HEK293 (cell line): ENCODE measurements at regions not wholly inside any gene's neighbourhood (a gene's known extent, or its start where the extent isn't known, plus 50 kb on each side); places are given as distances from the start of the nearest gene placed in this dataset.
"Not testable (repeated sequence)": the region's sequence is repeated elsewhere in the genome, so short reads cannot be mapped to it uniquely, and the experiment has no call there.

Source experiments
- CTCF ChIA-PET: fragments of 350-600 bp; formaldehyde crosslinking; extraction: SDS; loops from one replicate; lab custom pipeline; 2021; ENCODE audit warnings: antibody characterized with exemption; lab: Yijun Ruan, JAX
- POLR2A ChIA-PET: fragments of 300-600 bp; formaldehyde crosslinking; extraction: SDS; loops from one replicate; lab custom pipeline; 2020; ENCODE audit warnings: antibody characterized with exemption, inconsistent platforms; lab: Yijun Ruan, JAX
- H3K27ac ChIP-seq: fragments of 200-500 bp; sonication (Bioruptor generic); 2 replicates; pipeline ENCODE4 v1.5.1; 2014; ENCODE audit warnings: low read depth, low read length, control low read depth, inconsistent platforms; ENCODE audit errors: extremely low read depth
- H3K36me3 ChIP-seq, 2 experiments: fragments of 200-500 bp in 1 of 2; sonication (Bioruptor generic) in 1 of 2; 1 replicate in 1 of 2; 2 replicates in 1 of 2; pipeline ENCODE4 v1.5.1; 2014 to 2017; ENCODE audit warnings: inconsistent platforms in 2 of 2, low read length in 2 of 2; ENCODE audit not compliant: control insufficient read depth in 2 of 2, insufficient read depth in 1 of 2
- H3K4me1 ChIP-seq: fragments of 200-500 bp; sonication (Bioruptor generic); 2 replicates; pipeline ENCODE4 v1.5.1; 2014; ENCODE audit warnings: mild to moderate bottlenecking, low read length, inconsistent platforms; ENCODE audit not compliant: control insufficient read depth, insufficient read depth
- H3K4me3 ChIP-seq: 2 replicates; pipeline ENCODE4 v1.5.1; 2011; ENCODE audit warnings: low read depth, mild to moderate bottlenecking, control low read depth, low read length, moderate library complexity
- H3K9me3 ChIP-seq: fragments of 200-500 bp; sonication (Bioruptor generic); 2 replicates; pipeline ENCODE4 v1.5.1; 2014; ENCODE audit warnings: low read depth, low read length, inconsistent platforms; ENCODE audit not compliant: control insufficient read depth, insufficient read depth
- EGR2 ChIP-seq: fragments of 450-650 bp; formaldehyde crosslinking; IDR thresholded peaks from 2 replicates; pipeline ENCODE4 v1.5.1; 2016; ENCODE audit warnings: low read depth, missing biosample characterization, missing genetic modification characterization
- HOXD13 ChIP-seq: sonication (generic); formaldehyde crosslinking; IDR thresholded peaks from 2 replicates; pipeline ENCODE4 v1.8.0; 2022; ENCODE audit warnings: missing genetic modification reagents, borderline replicate concordance
- KLF1 ChIP-seq: fragments of 450-650 bp; formaldehyde crosslinking; IDR thresholded peaks from 2 replicates; pipeline ENCODE4 v1.5.1; 2016; ENCODE audit warnings: missing biosample characterization, missing genetic modification characterization
- ZBTB48 ChIP-seq: fragments of 450-650 bp; formaldehyde crosslinking; IDR thresholded peaks from 2 replicates; pipeline ENCODE4 v1.5.1; 2016; ENCODE audit warnings: missing biosample characterization, missing genetic modification characterization
- ZFP69B ChIP-seq: fragments of 450-650 bp; formaldehyde crosslinking; IDR thresholded peaks from 2 replicates; pipeline ENCODE4 v1.5.1; 2016; ENCODE audit warnings: missing biosample characterization, missing genetic modification characterization
- ZNF157 ChIP-seq: fragments of 450-650 bp; formaldehyde crosslinking; IDR thresholded peaks from 2 replicates; pipeline ENCODE4 v1.5.1; 2016; ENCODE audit warnings: missing biosample characterization, missing genetic modification characterization
- ZNF169 ChIP-seq: fragments of 450-650 bp; formaldehyde crosslinking; IDR thresholded peaks from 2 replicates; pipeline ENCODE4 v1.5.1; 2016; ENCODE audit warnings: missing biosample characterization, missing genetic modification characterization
- ZNF18 ChIP-seq: fragments of 450-650 bp; formaldehyde crosslinking; IDR thresholded peaks from 2 replicates; pipeline ENCODE4 v1.5.1; 2016; ENCODE audit warnings: missing biosample characterization, missing genetic modification characterization
- ZNF302 ChIP-seq: fragments of 450-650 bp; formaldehyde crosslinking; IDR thresholded peaks from 2 replicates; pipeline ENCODE4 v1.5.1; 2016; ENCODE audit warnings: missing biosample characterization, missing genetic modification characterization, low read depth
- ZNF362 ChIP-seq: fragments of 450-650 bp; formaldehyde crosslinking; IDR thresholded peaks from 2 replicates; pipeline ENCODE4 v1.5.1; 2016; ENCODE audit warnings: missing biosample characterization, missing genetic modification characterization
- ZNF416 ChIP-seq: fragments of 450-650 bp; formaldehyde crosslinking; IDR thresholded peaks from 2 replicates; pipeline ENCODE4 v1.5.1; 2016; ENCODE audit warnings: missing biosample characterization, missing genetic modification characterization
- ZNF433 ChIP-seq: fragments of 450-650 bp; formaldehyde crosslinking; IDR thresholded peaks from 2 replicates; pipeline ENCODE4 v1.5.1; 2016; ENCODE audit warnings: missing biosample characterization, missing genetic modification characterization, low read depth
- ZNF561 ChIP-seq: fragments of 450-650 bp; IDR thresholded peaks from 2 replicates; pipeline ENCODE4 v1.5.1; 2018; ENCODE audit warnings: missing biosample characterization, missing genetic modification characterization, borderline replicate concordance
- ZNF571 ChIP-seq: fragments of 450-650 bp; formaldehyde crosslinking; IDR thresholded peaks from 2 replicates; pipeline ENCODE4 v1.5.0; 2017; ENCODE audit warnings: missing biosample characterization, missing genetic modification characterization
- ZNF596 ChIP-seq: fragments of 450-650 bp; IDR thresholded peaks from 2 replicates; pipeline ENCODE4 v1.5.0; 2018; ENCODE audit warnings: missing biosample characterization, mild to moderate bottlenecking, missing genetic modification characterization, moderate library complexity
- ZNF600 ChIP-seq: fragments of 450-650 bp; formaldehyde crosslinking; IDR thresholded peaks from 2 replicates; pipeline ENCODE4 v1.5.1; 2016; ENCODE audit warnings: missing biosample characterization, missing genetic modification characterization
- ZNF621 ChIP-seq: fragments of 450-650 bp; formaldehyde crosslinking; IDR thresholded peaks from 2 replicates; pipeline ENCODE4 v1.5.1; 2017; ENCODE audit warnings: missing biosample characterization, missing genetic modification characterization
- ZNF629 ChIP-seq: fragments of 450-650 bp; formaldehyde crosslinking; IDR thresholded peaks from 2 replicates; pipeline ENCODE4 v1.5.1; 2017; ENCODE audit warnings: missing biosample characterization, missing genetic modification characterization
- ZNF660 ChIP-seq: fragments of 450-650 bp; IDR thresholded peaks from 2 replicates; pipeline ENCODE4 v1.5.1; 2018; ENCODE audit warnings: missing biosample characterization, mild to moderate bottlenecking, missing genetic modification characterization
- ZNF677 ChIP-seq: fragments of 450-650 bp; IDR thresholded peaks from 2 replicates; pipeline ENCODE4 v1.5.0; 2018; ENCODE audit warnings: missing biosample characterization, mild to moderate bottlenecking, missing genetic modification characterization, moderate library complexity
- ZNF701 ChIP-seq: fragments of 450-650 bp; formaldehyde crosslinking; IDR thresholded peaks from 2 replicates; pipeline ENCODE4 v1.5.1; 2016; ENCODE audit warnings: missing biosample characterization, missing genetic modification characterization
- ZNF776 ChIP-seq: fragments of 450-650 bp; formaldehyde crosslinking; IDR thresholded peaks from 2 replicates; pipeline ENCODE4 v1.5.0; 2017; ENCODE audit warnings: missing biosample characterization, missing genetic modification characterization, borderline replicate concordance
- ZNF777 ChIP-seq: fragments of 450-650 bp; formaldehyde crosslinking; IDR thresholded peaks from 2 replicates; pipeline ENCODE4 v1.5.1; 2017; ENCODE audit warnings: missing biosample characterization, missing genetic modification characterization, borderline replicate concordance
- ZNF792 ChIP-seq: fragments of 450-650 bp; formaldehyde crosslinking; IDR thresholded peaks from 2 replicates; pipeline ENCODE4 v1.5.1; 2016; ENCODE audit warnings: missing biosample characterization, missing genetic modification characterization
- TF ChIP-seq, protein P1 (sequence below): fragments of 450-650 bp; formaldehyde crosslinking; IDR thresholded peaks from 2 replicates; pipeline ENCODE4 v1.5.1; 2016; ENCODE audit warnings: missing biosample characterization, missing genetic modification characterization
- TF ChIP-seq, protein P2 (sequence below): fragments of 450-650 bp; formaldehyde crosslinking; IDR thresholded peaks from 2 replicates; pipeline ENCODE4 v1.5.1; 2017; ENCODE audit warnings: missing biosample characterization, missing genetic modification characterization

DNA sequence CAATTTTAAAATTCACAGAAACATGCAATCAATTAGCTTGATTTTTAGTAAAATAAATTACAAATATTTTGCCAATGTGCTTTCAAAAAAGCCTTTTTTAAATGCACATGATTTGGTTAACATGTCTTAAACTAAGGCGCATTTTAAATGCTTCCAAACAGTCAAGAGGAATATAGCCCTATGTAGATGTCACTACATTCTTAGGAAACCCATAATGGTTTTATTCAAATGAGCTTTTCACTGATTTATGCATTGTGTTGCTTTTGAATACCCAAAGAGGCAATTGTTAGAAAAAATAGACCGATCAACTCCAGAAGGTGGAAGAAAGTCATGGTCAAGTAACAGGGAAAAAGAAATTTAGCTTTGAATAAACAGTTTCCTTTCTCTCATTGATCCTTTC, 366.9 kb upstream of the PPP2R3A start:
- TF ChIP-seq ZNF157 (tag by site-specific recombination) (no peak), ZFP69B (tag by site-specific recombination) (no peak), ZNF571 (tag by site-specific recombination) (no peak), EGR2 (no peak), ZNF777 (tag by site-specific recombination) (no peak), ZNF600 (no peak), KLF1 (no peak), ZNF621 (tag by site-specific recombination) (no peak), ZNF660 (tag by site-specific recombination) (no peak), ZNF629 (tag by site-specific recombination) (no peak), ZNF792 (no peak), ZNF561 (tag by site-specific recombination) (no peak), ZBTB48 (tag by site-specific recombination) (no peak), ZNF701 (tag by site-specific recombination) (no peak)
- TF ChIP-seq, all 188 proteins: peak for 0
- H3K4me3 ChIP-seq: no peak overlapping the region
- CTCF ChIA-PET: no interaction called here

DNA sequence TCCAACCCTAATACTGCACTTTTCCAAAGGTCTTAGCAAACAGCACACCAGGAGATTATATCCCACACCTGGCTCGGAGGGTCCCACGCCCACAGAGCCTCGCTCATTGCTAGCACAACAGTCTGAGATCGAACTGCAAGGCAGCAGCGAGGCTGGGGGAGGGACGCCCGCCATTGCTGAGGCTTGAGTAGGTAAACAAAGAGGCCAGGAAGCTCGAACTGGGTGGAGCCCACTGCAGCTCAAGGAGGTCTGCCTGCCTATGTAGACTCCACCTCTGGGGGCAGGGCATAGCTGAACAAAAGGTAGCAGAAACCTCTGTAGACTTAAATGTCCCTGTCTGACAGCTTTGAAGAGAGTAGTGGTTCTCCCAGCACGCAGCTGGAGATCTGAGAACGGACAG, 361.0 kb upstream of the PPP2R3A start:
- H3K4me3 ChIP-seq, H3K27ac ChIP-seq, H3K4me1 ChIP-seq, CTCF ChIA-PET, H3K36me3 ChIP-seq, H3K9me3 ChIP-seq, POLR2A ChIA-PET: not testable (repeated sequence)

More for the DNA sequence above, 366.9 kb upstream of the PPP2R3A start:
- POLR2A ChIA-PET: no interaction called here
- Histone ChIP-seq H3K4me1 (no peaks in the 10 kb centered on the region), H3K27ac (no peak overlapping the region), H3K9me3 (no peaks in the 10 kb centered on the region), H3K36me3 (no peaks in the 10 kb centered on the region)

DNA sequence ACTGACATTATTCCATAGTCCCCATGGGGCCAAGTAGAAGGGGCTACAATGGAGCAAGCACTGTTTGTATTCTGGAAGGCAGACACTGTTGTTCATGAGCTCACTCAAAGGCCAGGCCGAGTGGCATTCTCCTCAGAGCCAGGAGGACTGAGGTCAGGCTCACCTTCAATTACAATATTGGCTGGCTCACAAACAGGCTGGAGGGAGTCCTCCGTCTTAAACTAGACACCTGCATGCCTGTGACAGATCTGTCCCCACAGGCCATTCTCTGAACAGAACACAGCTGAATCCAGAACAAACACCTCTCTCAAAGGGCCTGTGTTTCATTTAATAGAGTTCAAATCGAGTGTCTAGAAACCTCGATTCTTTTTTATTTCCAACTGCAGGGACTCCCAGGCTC, 347.4 kb upstream of the PPP2R3A start:
- H3K27ac ChIP-seq: no peak overlapping the region
- TF ChIP-seq HOXD13 (CRISPR knock-in tag) (no peak), ZNF776 (no peak), ZNF362 (tag by site-specific recombination) (no peak), ZNF416 (no peak), ZNF433 (no peak), ZNF677 (tag by site-specific recombination) (no peak), ZBTB48 (tag by site-specific recombination) (no peak), ZNF302 (tag by site-specific recombination) (no peak), ZNF169 (tag by site-specific recombination) (no peak), ZNF18 (no peak), ZNF596 (tag by site-specific recombination) (no peak)
- TF ChIP-seq, protein P1, sequence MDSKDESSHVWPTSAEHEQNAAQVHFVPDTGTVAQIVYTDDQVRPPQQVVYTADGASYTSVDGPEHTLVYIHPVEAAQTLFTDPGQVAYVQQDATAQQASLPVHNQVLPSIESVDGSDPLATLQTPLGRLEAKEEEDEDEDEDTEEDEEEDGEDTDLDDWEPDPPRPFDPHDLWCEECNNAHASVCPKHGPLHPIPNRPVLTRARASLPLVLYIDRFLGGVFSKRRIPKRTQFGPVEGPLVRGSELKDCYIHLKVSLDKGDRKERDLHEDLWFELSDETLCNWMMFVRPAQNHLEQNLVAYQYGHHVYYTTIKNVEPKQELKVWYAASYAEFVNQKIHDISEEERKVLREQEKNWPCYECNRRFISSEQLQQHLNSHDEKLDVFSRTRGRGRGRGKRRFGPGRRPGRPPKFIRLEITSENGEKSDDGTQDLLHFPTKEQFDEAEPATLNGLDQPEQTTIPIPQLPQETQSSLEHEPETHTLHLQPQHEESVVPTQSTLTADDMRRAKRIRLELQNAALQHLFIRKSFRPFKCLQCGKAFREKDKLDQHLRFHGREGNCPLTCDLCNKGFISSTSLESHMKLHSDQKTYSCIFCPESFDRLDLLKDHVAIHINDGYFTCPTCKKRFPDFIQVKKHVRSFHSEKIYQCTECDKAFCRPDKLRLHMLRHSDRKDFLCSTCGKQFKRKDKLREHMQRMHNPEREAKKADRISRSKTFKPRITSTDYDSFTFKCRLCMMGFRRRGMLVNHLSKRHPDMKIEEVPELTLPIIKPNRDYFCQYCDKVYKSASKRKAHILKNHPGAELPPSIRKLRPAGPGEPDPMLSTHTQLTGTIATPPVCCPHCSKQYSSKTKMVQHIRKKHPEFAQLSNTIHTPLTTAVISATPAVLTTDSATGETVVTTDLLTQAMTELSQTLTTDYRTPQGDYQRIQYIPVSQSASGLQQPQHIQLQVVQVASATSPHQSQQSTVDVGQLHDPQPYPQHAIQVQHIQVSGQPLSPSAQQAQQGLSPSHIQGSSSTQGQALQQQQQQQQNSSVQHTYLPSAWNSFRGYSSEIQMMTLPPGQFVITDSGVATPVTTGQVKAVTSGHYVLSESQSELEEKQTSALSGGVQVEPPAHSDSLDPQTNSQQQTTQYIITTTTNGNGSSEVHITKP: no peak
- TF ChIP-seq, protein P2, sequence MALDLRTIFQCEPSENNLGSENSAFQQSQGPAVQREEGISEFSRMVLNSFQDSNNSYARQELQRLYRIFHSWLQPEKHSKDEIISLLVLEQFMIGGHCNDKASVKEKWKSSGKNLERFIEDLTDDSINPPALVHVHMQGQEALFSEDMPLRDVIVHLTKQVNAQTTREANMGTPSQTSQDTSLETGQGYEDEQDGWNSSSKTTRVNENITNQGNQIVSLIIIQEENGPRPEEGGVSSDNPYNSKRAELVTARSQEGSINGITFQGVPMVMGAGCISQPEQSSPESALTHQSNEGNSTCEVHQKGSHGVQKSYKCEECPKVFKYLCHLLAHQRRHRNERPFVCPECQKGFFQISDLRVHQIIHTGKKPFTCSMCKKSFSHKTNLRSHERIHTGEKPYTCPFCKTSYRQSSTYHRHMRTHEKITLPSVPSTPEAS: no peak
- ChIA-PET CTCF (no interaction called here), POLR2A (no interaction called here)
- no peaks in the 10 kb centered on the region for H3K36me3 ChIP-seq
- no peaks in the 10 kb centered on the region for H3K4me1 ChIP-seq
- H3K4me3 ChIP-seq: no peak overlapping the region
- no peaks in the 10 kb centered on the region for H3K9me3 ChIP-seq
